ENCODE measurements at regions not wholly inside any gene's neighbourhood (a gene's known extent, or its start where the extent isn't known, plus 50 kb on each side); places are given as distances from the start of the nearest gene placed in this dataset.

- TF ChIP-seq CTCF (IDR thresholded peaks at IDR 0.05) (no peak), POLR2A (IDR thresholded peaks at IDR 0.05) (no peak)
Measured at GRCh38 chr2:104385743-104386142, 468.2 kb upstream of the POU3F3 start.
